ENCODE measurements at regions not wholly inside any gene's neighbourhood (a gene's known extent, or its start where the extent isn't known, plus 50 kb on each side); places are given as distances from the start of the nearest gene placed in this dataset.

DNA sequence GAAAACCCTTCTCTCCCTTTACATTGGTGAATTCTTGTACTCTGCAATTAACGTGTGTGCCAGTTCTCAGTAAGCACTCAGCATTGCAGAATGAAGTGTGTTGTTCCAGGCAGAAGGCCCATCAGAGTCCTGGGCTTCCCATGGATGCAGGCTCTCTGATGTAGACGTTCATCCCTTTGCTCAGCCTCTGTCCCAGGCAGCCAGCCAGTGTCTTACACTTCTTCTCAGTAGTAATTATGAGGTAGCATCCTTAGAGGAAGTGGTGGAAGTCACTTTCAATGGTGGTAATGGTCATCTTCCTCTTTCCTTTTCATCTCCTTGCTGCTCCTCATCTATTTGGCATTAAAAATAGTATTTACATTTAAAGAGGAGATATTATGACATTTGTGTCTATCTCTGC lies 66.7 kb upstream of the FYN start:
- 0 out of 2 replicates have a peak, but pooled peaks cover 5% of the 10 kb centered on the region for H3K4me1 ChIP-seq (ENCODE audit: insufficient read depth)
- peaks cover 3% of the 10 kb centered on the region for H3K27me3 Mint-ChIP-seq (ENCODE audit: insufficient read depth, low read depth, poor library complexity)
- H3K27ac Mint-ChIP-seq, result no peak overlapping the region
- no peak overlapping the region for H3K4me2 ChIP-seq
- H3K36me3 Mint-ChIP-seq (ENCODE audit: low read depth), result peaks cover 4% of the 10 kb centered on the region; the same call in 2 of the 3 replicates
- peaks cover 14% of the 10 kb centered on the region for H3K9me2 ChIP-seq (ENCODE audit: insufficient read depth)
- H2AFZ ChIP-seq, result 0 out of 2 replicates have a peak overlapping the region, but pooled peaks have one; percentile 32
- DNase-seq (ENCODE audit: low spot score) (no peak), ATAC-seq (no peak)
- no peaks in the 10 kb centered on the region for H3F3A ChIP-seq (replicated peaks; ENCODE audit: low read depth)
- no peak overlapping the region for H3K27ac ChIP-seq (ENCODE audit: low read depth)
- H3K36me3 ChIP-seq (ENCODE audit: insufficient read depth), result 0 out of 2 replicates have a peak, but pooled peaks cover 3% of the 10 kb centered on the region
- H3K4me3 Mint-ChIP-seq, result no peak overlapping the region
- TF ChIP-seq NANOG (IDR thresholded peaks at IDR 0.05; ENCODE audit: borderline replicate concordance) (no peak), STAT1 (IDR thresholded peaks at IDR 0.05; ENCODE audit: unreplicated experiment) (no peak), ZNF114 (CRISPR knock-in tag; IDR thresholded peaks at IDR 0.05) (no peak), JUNB (IDR thresholded peaks at IDR 0.05; ENCODE audit: unreplicated experiment) (no peak), CREB1 (CRISPR knock-in tag; IDR thresholded peaks at IDR 0.05; ENCODE audit: low read depth) (no peak), EZH2 (IDR thresholded peaks at IDR 0.05; ENCODE audit: low read depth, unreplicated experiment) (no peak), ZNF331 (CRISPR knock-in tag; IDR thresholded peaks at IDR 0.05; ENCODE audit: low read depth) (no peak), POLR2AphosphoS5 (IDR thresholded peaks at IDR 0.05; ENCODE audit: low read depth) (no peak), EZH2phosphoT487 (IDR thresholded peaks at IDR 0.05; ENCODE audit: unreplicated experiment) (no peak)
- TF ChIP-seq, protein P1, sequence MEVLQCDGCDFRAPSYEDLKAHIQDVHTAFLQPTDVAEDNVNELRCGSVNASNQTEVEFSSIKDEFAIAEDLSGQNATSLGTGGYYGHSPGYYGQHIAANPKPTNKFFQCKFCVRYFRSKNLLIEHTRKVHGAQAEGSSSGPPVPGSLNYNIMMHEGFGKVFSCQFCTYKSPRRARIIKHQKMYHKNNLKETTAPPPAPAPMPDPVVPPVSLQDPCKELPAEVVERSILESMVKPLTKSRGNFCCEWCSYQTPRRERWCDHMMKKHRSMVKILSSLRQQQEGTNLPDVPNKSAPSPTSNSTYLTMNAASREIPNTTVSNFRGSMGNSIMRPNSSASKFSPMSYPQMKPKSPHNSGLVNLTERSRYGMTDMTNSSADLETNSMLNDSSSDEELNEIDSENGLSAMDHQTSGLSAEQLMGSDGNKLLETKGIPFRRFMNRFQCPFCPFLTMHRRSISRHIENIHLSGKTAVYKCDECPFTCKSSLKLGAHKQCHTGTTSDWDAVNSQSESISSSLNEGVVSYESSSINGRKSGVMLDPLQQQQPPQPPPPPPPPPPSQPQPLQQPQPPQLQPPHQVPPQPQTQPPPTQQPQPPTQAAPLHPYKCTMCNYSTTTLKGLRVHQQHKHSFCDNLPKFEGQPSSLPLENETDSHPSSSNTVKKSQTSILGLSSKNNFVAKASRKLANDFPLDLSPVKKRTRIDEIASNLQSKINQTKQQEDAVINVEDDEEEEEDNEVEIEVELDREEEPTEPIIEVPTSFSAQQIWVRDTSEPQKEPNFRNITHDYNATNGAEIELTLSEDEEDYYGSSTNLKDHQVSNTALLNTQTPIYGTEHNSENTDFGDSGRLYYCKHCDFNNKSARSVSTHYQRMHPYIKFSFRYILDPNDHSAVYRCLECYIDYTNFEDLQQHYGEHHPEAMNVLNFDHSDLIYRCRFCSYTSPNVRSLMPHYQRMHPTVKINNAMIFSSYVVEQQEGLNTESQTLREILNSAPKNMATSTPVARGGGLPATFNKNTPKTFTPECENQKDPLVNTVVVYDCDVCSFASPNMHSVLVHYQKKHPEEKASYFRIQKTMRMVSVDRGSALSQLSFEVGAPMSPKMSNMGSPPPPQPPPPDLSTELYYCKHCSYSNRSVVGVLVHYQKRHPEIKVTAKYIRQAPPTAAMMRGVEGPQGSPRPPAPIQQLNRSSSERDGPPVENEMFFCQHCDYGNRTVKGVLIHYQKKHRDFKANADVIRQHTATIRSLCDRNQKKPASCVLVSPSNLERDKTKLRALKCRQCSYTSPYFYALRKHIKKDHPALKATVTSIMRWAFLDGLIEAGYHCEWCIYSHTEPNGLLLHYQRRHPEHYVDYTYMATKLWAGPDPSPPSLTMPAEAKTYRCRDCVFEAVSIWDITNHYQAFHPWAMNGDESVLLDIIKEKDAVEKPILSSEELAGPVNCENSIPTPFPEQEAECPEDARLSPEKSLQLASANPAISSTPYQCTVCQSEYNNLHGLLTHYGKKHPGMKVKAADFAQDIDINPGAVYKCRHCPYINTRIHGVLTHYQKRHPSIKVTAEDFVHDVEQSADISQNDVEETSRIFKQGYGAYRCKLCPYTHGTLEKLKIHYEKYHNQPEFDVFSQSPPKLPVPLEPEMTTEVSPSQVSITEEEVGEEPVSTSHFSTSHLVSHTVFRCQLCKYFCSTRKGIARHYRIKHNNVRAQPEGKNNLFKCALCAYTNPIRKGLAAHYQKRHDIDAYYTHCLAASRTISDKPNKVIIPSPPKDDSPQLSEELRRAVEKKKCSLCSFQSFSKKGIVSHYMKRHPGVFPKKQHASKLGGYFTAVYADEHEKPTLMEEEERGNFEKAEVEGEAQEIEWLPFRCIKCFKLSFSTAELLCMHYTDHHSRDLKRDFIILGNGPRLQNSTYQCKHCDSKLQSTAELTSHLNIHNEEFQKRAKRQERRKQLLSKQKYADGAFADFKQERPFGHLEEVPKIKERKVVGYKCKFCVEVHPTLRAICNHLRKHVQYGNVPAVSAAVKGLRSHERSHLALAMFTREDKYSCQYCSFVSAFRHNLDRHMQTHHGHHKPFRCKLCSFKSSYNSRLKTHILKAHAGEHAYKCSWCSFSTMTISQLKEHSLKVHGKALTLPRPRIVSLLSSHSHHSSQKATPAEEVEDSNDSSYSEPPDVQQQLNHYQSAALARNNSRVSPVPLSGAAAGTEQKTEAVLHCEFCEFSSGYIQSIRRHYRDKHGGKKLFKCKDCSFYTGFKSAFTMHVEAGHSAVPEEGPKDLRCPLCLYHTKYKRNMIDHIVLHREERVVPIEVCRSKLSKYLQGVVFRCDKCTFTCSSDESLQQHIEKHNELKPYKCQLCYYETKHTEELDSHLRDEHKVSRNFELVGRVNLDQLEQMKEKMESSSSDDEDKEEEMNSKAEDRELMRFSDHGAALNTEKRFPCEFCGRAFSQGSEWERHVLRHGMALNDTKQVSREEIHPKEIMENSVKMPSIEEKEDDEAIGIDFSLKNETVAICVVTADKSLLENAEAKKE (CRISPR knock-in tag; IDR thresholded peaks at IDR 0.05), result no peak
- TF ChIP-seq, protein P2, sequence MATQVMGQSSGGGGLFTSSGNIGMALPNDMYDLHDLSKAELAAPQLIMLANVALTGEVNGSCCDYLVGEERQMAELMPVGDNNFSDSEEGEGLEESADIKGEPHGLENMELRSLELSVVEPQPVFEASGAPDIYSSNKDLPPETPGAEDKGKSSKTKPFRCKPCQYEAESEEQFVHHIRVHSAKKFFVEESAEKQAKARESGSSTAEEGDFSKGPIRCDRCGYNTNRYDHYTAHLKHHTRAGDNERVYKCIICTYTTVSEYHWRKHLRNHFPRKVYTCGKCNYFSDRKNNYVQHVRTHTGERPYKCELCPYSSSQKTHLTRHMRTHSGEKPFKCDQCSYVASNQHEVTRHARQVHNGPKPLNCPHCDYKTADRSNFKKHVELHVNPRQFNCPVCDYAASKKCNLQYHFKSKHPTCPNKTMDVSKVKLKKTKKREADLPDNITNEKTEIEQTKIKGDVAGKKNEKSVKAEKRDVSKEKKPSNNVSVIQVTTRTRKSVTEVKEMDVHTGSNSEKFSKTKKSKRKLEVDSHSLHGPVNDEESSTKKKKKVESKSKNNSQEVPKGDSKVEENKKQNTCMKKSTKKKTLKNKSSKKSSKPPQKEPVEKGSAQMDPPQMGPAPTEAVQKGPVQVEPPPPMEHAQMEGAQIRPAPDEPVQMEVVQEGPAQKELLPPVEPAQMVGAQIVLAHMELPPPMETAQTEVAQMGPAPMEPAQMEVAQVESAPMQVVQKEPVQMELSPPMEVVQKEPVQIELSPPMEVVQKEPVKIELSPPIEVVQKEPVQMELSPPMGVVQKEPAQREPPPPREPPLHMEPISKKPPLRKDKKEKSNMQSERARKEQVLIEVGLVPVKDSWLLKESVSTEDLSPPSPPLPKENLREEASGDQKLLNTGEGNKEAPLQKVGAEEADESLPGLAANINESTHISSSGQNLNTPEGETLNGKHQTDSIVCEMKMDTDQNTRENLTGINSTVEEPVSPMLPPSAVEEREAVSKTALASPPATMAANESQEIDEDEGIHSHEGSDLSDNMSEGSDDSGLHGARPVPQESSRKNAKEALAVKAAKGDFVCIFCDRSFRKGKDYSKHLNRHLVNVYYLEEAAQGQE (IDR thresholded peaks at IDR 0.05; ENCODE audit: unreplicated experiment), result no peak
- TF ChIP-seq, protein P3, sequence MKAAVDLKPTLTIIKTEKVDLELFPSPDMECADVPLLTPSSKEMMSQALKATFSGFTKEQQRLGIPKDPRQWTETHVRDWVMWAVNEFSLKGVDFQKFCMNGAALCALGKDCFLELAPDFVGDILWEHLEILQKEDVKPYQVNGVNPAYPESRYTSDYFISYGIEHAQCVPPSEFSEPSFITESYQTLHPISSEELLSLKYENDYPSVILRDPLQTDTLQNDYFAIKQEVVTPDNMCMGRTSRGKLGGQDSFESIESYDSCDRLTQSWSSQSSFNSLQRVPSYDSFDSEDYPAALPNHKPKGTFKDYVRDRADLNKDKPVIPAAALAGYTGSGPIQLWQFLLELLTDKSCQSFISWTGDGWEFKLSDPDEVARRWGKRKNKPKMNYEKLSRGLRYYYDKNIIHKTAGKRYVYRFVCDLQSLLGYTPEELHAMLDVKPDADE (IDR thresholded peaks at IDR 0.05), result no peak
- TF ChIP-seq, protein P4, sequence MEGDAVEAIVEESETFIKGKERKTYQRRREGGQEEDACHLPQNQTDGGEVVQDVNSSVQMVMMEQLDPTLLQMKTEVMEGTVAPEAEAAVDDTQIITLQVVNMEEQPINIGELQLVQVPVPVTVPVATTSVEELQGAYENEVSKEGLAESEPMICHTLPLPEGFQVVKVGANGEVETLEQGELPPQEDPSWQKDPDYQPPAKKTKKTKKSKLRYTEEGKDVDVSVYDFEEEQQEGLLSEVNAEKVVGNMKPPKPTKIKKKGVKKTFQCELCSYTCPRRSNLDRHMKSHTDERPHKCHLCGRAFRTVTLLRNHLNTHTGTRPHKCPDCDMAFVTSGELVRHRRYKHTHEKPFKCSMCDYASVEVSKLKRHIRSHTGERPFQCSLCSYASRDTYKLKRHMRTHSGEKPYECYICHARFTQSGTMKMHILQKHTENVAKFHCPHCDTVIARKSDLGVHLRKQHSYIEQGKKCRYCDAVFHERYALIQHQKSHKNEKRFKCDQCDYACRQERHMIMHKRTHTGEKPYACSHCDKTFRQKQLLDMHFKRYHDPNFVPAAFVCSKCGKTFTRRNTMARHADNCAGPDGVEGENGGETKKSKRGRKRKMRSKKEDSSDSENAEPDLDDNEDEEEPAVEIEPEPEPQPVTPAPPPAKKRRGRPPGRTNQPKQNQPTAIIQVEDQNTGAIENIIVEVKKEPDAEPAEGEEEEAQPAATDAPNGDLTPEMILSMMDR (conservative IDR thresholded peaks at IDR 0.05; ENCODE audit: low read depth in 2 of 2), result no peak
- H3K79me2 ChIP-seq (replicated peaks; ENCODE audit: insufficient read depth), result no peaks in the 10 kb centered on the region
- H3K4me1 Mint-ChIP-seq, result peaks cover 13% of the 10 kb centered on the region; the same call in 2 of the 3 replicates
- H4K20me1 ChIP-seq (replicated peaks; ENCODE audit: insufficient read depth), result no peaks in the 10 kb centered on the region
- no peak overlapping the region for H3K4me3 ChIP-seq
- no peaks in the 10 kb centered on the region for H3K27me3 ChIP-seq (ENCODE audit: insufficient read depth)
- H3K9me3 Mint-ChIP-seq, result peaks cover 3% of the 10 kb centered on the region; the same call in 2 of the 3 replicates

Measured in GM23338 (cell line).